ENCODE measurements at regions not wholly inside any gene's neighbourhood (a gene's known extent, or its start where the extent isn't known, plus 50 kb on each side); places are given as distances from the start of the nearest gene placed in this dataset.

DNA sequence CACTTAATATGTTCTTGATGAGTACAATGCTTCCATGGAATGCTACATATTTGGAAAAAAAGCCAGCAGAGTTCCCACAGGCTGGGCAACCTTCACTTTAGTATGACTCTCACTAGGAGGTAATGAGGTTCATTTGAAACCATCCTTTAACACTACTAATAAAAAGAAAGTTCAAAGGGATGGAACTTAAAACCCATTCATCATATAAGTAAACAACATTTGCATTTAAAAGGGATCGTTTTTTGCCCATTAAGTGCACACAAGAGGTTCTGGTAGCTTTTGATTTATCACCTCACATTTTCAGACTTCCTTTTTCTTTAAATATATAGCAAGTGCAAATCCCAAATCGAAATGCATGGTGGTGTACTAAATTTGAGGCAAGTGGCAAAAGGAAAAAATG lies 270.8 kb upstream of the DCC start (continued):
- TF ChIP-seq KLF12 (CRISPR knock-in tag; IDR thresholded peaks at IDR 0.05; ENCODE audit: borderline replicate concordance) (no peak), ZNF350 (CRISPR knock-in tag; IDR thresholded peaks at IDR 0.05; ENCODE audit: borderline replicate concordance, low read depth) (no peak), ZSCAN20 (CRISPR knock-in tag; IDR thresholded peaks at IDR 0.05; ENCODE audit: borderline replicate concordance) (no peak), FOXM1 (CRISPR knock-in tag; IDR thresholded peaks at IDR 0.05) (no peak), SP2 (CRISPR knock-in tag; IDR thresholded peaks at IDR 0.05) (no peak), SP4 (CRISPR knock-in tag; IDR thresholded peaks at IDR 0.05) (no peak)
- TF ChIP-seq, protein P1, sequence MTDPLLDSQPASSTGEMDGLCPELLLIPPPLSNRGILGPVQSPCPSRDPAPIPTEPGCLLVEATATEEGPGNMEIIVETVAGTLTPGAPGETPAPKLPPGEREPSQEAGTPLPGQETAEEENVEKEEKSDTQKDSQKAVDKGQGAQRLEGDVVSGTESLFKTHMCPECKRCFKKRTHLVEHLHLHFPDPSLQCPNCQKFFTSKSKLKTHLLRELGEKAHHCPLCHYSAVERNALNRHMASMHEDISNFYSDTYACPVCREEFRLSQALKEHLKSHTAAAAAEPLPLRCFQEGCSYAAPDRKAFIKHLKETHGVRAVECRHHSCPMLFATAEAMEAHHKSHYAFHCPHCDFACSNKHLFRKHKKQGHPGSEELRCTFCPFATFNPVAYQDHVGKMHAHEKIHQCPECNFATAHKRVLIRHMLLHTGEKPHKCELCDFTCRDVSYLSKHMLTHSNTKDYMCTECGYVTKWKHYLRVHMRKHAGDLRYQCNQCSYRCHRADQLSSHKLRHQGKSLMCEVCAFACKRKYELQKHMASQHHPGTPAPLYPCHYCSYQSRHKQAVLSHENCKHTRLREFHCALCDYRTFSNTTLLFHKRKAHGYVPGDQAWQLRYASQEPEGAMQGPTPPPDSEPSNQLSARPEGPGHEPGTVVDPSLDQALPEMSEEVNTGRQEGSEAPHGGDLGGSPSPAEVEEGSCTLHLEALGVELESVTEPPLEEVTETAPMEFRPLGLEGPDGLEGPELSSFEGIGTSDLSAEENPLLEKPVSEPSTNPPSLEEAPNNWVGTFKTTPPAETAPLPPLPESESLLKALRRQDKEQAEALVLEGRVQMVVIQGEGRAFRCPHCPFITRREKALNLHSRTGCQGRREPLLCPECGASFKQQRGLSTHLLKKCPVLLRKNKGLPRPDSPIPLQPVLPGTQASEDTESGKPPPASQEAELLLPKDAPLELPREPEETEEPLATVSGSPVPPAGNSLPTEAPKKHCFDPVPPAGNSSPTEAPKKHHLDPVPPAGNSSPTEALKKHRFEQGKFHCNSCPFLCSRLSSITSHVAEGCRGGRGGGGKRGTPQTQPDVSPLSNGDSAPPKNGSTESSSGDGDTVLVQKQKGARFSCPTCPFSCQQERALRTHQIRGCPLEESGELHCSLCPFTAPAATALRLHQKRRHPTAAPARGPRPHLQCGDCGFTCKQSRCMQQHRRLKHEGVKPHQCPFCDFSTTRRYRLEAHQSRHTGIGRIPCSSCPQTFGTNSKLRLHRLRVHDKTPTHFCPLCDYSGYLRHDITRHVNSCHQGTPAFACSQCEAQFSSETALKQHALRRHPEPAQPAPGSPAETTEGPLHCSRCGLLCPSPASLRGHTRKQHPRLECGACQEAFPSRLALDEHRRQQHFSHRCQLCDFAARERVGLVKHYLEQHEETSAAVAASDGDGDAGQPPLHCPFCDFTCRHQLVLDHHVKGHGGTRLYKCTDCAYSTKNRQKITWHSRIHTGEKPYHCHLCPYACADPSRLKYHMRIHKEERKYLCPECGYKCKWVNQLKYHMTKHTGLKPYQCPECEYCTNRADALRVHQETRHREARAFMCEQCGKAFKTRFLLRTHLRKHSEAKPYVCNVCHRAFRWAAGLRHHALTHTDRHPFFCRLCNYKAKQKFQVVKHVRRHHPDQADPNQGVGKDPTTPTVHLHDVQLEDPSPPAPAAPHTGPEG (CRISPR knock-in tag; IDR thresholded peaks at IDR 0.05): no peak

GRCh38 chr18:52070291-52070756 lies 269.7 kb upstream of the DCC start:
- no peaks in the 10 kb centered on the region for H3K27me3 ChIP-seq (ENCODE audit: control insufficient read depth in 1 of 2, insufficient read depth in 2 of 2, low read length in 2 of 2)
- DNase-seq (ENCODE audit: low spot score) (peak; percentile 96), ATAC-seq (peak; percentile 100), FAIRE-seq (no peak)
- no peaks in the 10 kb centered on the region for H3K36me3 ChIP-seq (replicated peaks in 1 of 2; ENCODE audit: control insufficient read depth in 1 of 2, insufficient read depth in 2 of 2, low read length in 2 of 2)
- H4K20me1 ChIP-seq (ENCODE audit: insufficient read depth, low read length): no peaks in the 10 kb centered on the region
- peaks cover 54% of the 10 kb centered on the region for H3K9me3 ChIP-seq (ENCODE audit: low read length)
- BruUV-seq (replicated peaks): no TSS peak
- in situ Hi-C loops (cut with HindIII; ENCODE audit: extremely low pct_ligation_motif_present, low pct_unique_long_range_greater_than_20kb): no loop called here
- peaks cover 27% of the 10 kb centered on the region for H3K4me1 ChIP-seq (ENCODE audit: insufficient read depth, low read length)
- H2AFZ ChIP-seq (ENCODE audit: low read length): no peak overlapping the region
- peak overlapping the region; percentile 91 for H3K27ac ChIP-seq (ENCODE audit: extremely low read length, insufficient read depth, low read length)
- 0% methylated on average over 4 of the region's 4 CpGs for WGBS (ENCODE audit: low lambda C conversion rate)
- H3K79me2 ChIP-seq (ENCODE audit: insufficient read depth, low read length): no peaks in the 10 kb centered on the region
- CTCF ChIA-PET (ENCODE audit: low intra/inter-chr PET ratio, low total read pairs): no interaction called here
- POLR2A ChIA-PET: no interaction called here
- H3K9ac ChIP-seq (ENCODE audit: insufficient read depth, low read depth, low read length): peak overlapping the region; percentile 50
- H3K4me3 ChIP-seq (replicated peaks in 1 of 3; ENCODE audit: insufficient read depth in 1 of 3, low read depth in 2 of 3, low read length in 3 of 3): peak overlapping the region in 1 of 3 experiments; percentile 14; a peak in 1 of 6 replicates
- intact Hi-C loops (cut with micrococcal nuclease; ENCODE audit: unreplicated experiment): no loop called here
- peak overlapping the region; percentile 34 for H3K4me2 ChIP-seq (ENCODE audit: low read depth, low read length)
- no peak for TF ChIP-seq KLF16 (CRISPR knock-in tag; IDR thresholded peaks at IDR 0.05)
- TF ChIP-seq ETV5 (CRISPR knock-in tag; IDR thresholded peaks at IDR 0.05; ENCODE audit: borderline replicate concordance): peak; percentile 41; the same call in 1 of the 2 replicates
- TF ChIP-seq, protein P2, sequence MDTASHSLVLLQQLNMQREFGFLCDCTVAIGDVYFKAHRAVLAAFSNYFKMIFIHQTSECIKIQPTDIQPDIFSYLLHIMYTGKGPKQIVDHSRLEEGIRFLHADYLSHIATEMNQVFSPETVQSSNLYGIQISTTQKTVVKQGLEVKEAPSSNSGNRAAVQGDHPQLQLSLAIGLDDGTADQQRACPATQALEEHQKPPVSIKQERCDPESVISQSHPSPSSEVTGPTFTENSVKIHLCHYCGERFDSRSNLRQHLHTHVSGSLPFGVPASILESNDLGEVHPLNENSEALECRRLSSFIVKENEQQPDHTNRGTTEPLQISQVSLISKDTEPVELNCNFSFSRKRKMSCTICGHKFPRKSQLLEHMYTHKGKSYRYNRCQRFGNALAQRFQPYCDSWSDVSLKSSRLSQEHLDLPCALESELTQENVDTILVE (CRISPR knock-in tag; IDR thresholded peaks at IDR 0.05): peak; percentile 80; the same call in 1 of the 2 replicates
- peak; percentile 72 for TF ChIP-seq TCF7 (IDR thresholded peaks at IDR 0.05; ENCODE audit: low read depth)
- TF ChIP-seq TSC22D2 (CRISPR knock-in tag; IDR thresholded peaks at IDR 0.05; ENCODE audit: borderline replicate concordance): no peak
- TF ChIP-seq ZNF614 (CRISPR knock-in tag; IDR thresholded peaks at IDR 0.05; ENCODE audit: borderline replicate concordance): peak; percentile 88
- TF ChIP-seq NFE2 (CRISPR knock-in tag; IDR thresholded peaks at IDR 0.05): no peak
- no peak for TF ChIP-seq GLI4 (CRISPR knock-in tag; IDR thresholded peaks at IDR 0.05; ENCODE audit: borderline replicate concordance)
- peak; percentile 61 for TF ChIP-seq PHF5A (CRISPR knock-in tag; IDR thresholded peaks at IDR 0.05; ENCODE audit: low read depth, unreplicated experiment)
- peak; percentile 74; the same call in 1 of the 2 replicates for TF ChIP-seq REPIN1 (CRISPR knock-in tag; IDR thresholded peaks at IDR 0.05; ENCODE audit: borderline replicate concordance, low read depth)
- no peak for TF ChIP-seq SRSF1 (optimal IDR thresholded peaks at IDR 0.05; ENCODE audit: low read depth, low read length)
- TF ChIP-seq KDM6A (CRISPR knock-in tag; IDR thresholded peaks at IDR 0.05; ENCODE audit: low read depth): peak; percentile 80

All from HepG2 (cell line).